Lung (tissue), 11 donors: ENCODE measurements at regions not wholly inside any gene's neighbourhood (a gene's known extent, or its start where the extent isn't known, plus 50 kb on each side); places are given as distances from the start of the nearest gene placed in this dataset.
"Not testable (repeated sequence)": the region's sequence is repeated elsewhere in the genome, so short reads cannot be mapped to it uniquely, and the experiment has no call there.

Experiments
- ATAC-seq: fragments of 200-7000 bp; cut with Tn5 transposase; one replicate; pipeline ENCODE4 v1.9.1; 2020; ENCODE audit warnings: moderate number of reproducible peaks; ENCODE audit not compliant: insufficient read depth, low FRiP score
- DNase-seq, 3 donors: peaks; one replicate each; pipeline ENCODE4 v3.0.0-alpha.2; 2013 to 2017
- H3K27ac ChIP-seq, 2 donors: one replicate each; pipeline ENCODE4 v1.5.1; 2013; ENCODE audit warnings: mild to moderate bottlenecking in 2 of 2, moderate library complexity in 2 of 2, control low read depth in 1 of 2, inconsistent platforms in 1 of 2, low read depth in 1 of 2, low read length in 1 of 2
- H3K27me3 ChIP-seq, 3 donors: one replicate each; pipeline ENCODE4 v1.5.1; 2013; ENCODE audit warnings: low read length in 2 of 3; ENCODE audit not compliant: control insufficient read depth in 3 of 3, insufficient read depth in 3 of 3
- H3K36me3 ChIP-seq, 4 donors: one replicate each; pipeline ENCODE4 v1.5.1; 2013; ENCODE audit warnings: low read length in 4 of 4, mild to moderate bottlenecking in 1 of 4, moderate library complexity in 1 of 4; ENCODE audit not compliant: control insufficient read depth in 4 of 4, insufficient read depth in 4 of 4
- H3K4me1 ChIP-seq, 5 donors: one replicate each; pipeline ENCODE4 v1.5.1; 2013; ENCODE audit warnings: low read length in 5 of 5, mild to moderate bottlenecking in 2 of 5, moderate library complexity in 1 of 5; ENCODE audit not compliant: control insufficient read depth in 5 of 5, insufficient read depth in 5 of 5
- H3K4me3 ChIP-seq: one replicate; pipeline ENCODE4 v1.5.1; 2013; ENCODE audit warnings: mild to moderate bottlenecking, control low read depth, moderate library complexity
- H3K9ac ChIP-seq, 2 donors: one replicate each; pipeline ENCODE4 v1.5.1; 2013; ENCODE audit warnings: low read length in 2 of 2, control low read depth in 1 of 2; ENCODE audit not compliant: insufficient read depth in 1 of 2
- H3K9me3 ChIP-seq, 4 donors: one replicate each; pipeline ENCODE4 v1.5.1; 2013; ENCODE audit warnings: low read length in 3 of 4, mild to moderate bottlenecking in 1 of 4, moderate library complexity in 1 of 4; ENCODE audit not compliant: control insufficient read depth in 4 of 4, insufficient read depth in 3 of 4
- WGBS, 2 donors: extraction: QIAGEN DNeasy Blood & Tissue Kit; methylation state at CpG; one replicate each; pipeline ENCODE4 v1.1.7; 2013; 5-methylcytosine and 5-hydroxymethylcytosine counted together
- TF ChIP-seq, protein P1 (sequence below): IDR thresholded peaks from 2 replicates; pipeline ENCODE4 v1.5.1; 2012; ENCODE audit warnings: mild to moderate bottlenecking; ENCODE audit errors: control extremely low read depth, extremely low read depth
- donor health status: control.
- donor health status: control.
- donor health status: Bipolar disorder and iron deficiency.
- donor health status: healthy.
- donor health status: DM: yes; HTN: yes; CAD: no.

DNA sequence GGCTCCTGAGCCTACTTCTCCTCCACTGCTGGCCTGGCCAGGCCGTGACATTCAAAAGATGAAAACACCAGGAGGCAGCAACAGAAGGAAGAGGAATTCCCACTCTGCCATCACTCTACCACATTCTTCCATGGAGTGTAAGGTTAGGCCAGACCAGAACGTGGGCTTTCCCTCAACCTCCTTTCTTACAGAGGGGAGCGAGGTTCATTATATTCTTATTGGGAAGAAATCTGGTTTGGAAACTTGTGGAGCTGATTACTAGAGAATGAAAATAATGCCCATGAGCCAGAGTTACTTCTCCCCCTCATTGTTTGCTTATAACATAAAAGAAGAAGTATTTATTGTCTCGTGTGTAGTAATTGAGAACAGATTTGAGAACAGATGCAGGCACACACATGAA is 136.3 kb upstream of the BASP1 start:
- TF ChIP-seq, protein P1, sequence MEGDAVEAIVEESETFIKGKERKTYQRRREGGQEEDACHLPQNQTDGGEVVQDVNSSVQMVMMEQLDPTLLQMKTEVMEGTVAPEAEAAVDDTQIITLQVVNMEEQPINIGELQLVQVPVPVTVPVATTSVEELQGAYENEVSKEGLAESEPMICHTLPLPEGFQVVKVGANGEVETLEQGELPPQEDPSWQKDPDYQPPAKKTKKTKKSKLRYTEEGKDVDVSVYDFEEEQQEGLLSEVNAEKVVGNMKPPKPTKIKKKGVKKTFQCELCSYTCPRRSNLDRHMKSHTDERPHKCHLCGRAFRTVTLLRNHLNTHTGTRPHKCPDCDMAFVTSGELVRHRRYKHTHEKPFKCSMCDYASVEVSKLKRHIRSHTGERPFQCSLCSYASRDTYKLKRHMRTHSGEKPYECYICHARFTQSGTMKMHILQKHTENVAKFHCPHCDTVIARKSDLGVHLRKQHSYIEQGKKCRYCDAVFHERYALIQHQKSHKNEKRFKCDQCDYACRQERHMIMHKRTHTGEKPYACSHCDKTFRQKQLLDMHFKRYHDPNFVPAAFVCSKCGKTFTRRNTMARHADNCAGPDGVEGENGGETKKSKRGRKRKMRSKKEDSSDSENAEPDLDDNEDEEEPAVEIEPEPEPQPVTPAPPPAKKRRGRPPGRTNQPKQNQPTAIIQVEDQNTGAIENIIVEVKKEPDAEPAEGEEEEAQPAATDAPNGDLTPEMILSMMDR, result no peak
- no peaks in the 10 kb centered on the region for H3K9me3 ChIP-seq
- no peak overlapping the region for H3K9ac ChIP-seq
- no peak overlapping the region for H3K27ac ChIP-seq
- no peak overlapping the region for H3K4me3 ChIP-seq
- DNase-seq, result no peak
- H3K27me3 ChIP-seq, result no peaks in the 10 kb centered on the region
- WGBS, 2 donors, result 70 to 78% methylated on average over 4 of the region's 4 CpGs
- H3K36me3 ChIP-seq, result no peaks in the 10 kb centered on the region
- peaks cover 0 to 4% (median 0%) of the 10 kb centered on the region in 5 donors for H3K4me1 ChIP-seq
- ATAC-seq, result no peak

DNA sequence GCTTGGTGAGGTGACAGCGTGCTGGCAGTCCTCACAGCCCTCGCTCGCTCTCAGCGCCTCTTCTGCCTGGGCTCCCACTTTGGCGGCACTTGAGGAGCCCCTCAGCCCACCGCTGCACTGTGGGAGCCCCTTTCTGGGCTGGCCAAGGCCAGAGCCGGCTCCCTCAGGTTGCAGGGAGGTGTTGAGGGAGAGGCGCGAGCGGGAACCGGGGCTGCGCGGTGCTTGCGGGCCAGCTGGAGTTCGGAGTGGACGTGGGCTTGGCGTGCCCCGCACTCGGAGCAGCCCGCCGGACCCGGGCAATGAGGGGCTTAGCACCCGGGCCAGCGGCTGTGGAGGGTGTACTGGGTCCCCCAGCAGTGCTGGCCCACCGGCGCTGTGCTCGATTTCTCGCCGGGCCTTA is 134.2 kb upstream of the BASP1 start:
- not testable (repeated sequence) for H3K9me3 ChIP-seq, ATAC-seq, H3K36me3 ChIP-seq, H3K9ac ChIP-seq, DNase-seq, H3K27me3 ChIP-seq, H3K4me1 ChIP-seq, H3K27ac ChIP-seq, H3K4me3 ChIP-seq
- 79 to 81% methylated on average over 29 of the region's 29 CpGs for WGBS, 2 donors

DNA sequence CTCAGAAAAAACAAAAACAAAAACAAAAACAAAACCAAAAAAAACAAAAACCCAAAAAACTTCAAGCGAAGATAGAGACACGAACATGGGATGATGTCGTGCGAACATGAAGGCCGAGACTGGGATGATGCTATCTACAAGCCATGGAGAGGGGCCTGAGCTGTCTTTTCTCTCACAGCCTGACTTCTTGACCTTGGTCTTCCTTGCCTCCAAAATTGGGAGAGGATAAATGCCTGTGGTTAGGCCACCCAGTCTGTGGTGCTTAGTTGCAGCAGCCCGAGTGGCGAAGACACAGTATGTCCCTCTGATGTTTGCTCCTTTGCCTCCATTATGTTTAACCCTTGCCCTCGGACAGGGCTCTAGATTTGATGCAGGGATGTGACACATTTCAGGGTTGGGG is 130.4 kb upstream of the BASP1 start:
- TF ChIP-seq, protein P1, result no peak
- Histone ChIP-seq H3K27me3 (no peaks in the 10 kb centered on the region), H3K9me3 (no peaks in the 10 kb centered on the region), H3K36me3 (no peaks in the 10 kb centered on the region), H3K4me3 (no peak overlapping the region), H3K27ac (no peak overlapping the region), H3K9ac (no peak overlapping the region), H3K4me1 (no peaks in the 10 kb centered on the region)
- 94% methylated on average over 8 of the region's 8 CpGs for WGBS, 2 donors
- ATAC-seq (no peak), DNase-seq (no peak)

DNA sequence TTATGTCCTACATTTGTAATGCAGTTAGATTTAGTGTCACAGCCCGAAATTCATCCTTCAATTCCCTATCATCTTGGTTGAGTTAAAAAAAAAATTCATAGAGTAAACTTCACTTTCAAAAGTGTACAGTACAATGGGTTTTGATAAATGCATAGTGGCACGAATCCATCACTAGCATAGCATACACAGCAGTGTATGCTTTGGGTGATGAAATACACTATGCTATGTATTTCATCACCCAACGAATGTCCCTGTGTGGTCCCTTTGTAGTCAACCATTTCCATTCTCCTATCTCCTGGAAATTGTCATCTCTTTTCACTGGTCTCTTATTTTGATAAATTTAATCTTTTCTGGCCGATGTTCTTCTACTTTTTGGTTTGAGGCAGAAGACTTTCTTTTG is 129.4 kb upstream of the BASP1 start:
- DNase-seq (peak in 1 of 3 donors; percentile 75), ATAC-seq (no peak)
- H3K27me3 ChIP-seq, result no peaks in the 10 kb centered on the region
- no peaks in the 10 kb centered on the region for H3K9me3 ChIP-seq
- H3K4me3 ChIP-seq, result no peak overlapping the region
- no peak overlapping the region for H3K9ac ChIP-seq
- WGBS, 2 donors, result 68 to 78% methylated on average over 4 of the region's 4 CpGs
- no peaks in the 10 kb centered on the region for H3K36me3 ChIP-seq
- TF ChIP-seq, protein P1, result no peak
- H3K27ac ChIP-seq, result no peak overlapping the region
- H3K4me1 ChIP-seq, result no peaks in the 10 kb centered on the region
